ENCODE measurements at regions not wholly inside any gene's neighbourhood (a gene's known extent, or its start where the extent isn't known, plus 50 kb on each side); places are given as distances from the start of the nearest gene placed in this dataset.
"Not testable (repeated sequence)": the region's sequence is repeated elsewhere in the genome, so short reads cannot be mapped to it uniquely, and the experiment has no call there.

- DNase-seq = no peak
These were observed 921.8 kb upstream of the GJE1 start for GRCh38 chr6:141210901-141211300.

GRCh38 chr6:141209890-141210289, 922.8 kb upstream of the GJE1 start:
- DNase-seq = no peak

GRCh38 chr6:141208101-141208500, 924.6 kb upstream of the GJE1 start:
- DNase-seq = no peak

DNA sequence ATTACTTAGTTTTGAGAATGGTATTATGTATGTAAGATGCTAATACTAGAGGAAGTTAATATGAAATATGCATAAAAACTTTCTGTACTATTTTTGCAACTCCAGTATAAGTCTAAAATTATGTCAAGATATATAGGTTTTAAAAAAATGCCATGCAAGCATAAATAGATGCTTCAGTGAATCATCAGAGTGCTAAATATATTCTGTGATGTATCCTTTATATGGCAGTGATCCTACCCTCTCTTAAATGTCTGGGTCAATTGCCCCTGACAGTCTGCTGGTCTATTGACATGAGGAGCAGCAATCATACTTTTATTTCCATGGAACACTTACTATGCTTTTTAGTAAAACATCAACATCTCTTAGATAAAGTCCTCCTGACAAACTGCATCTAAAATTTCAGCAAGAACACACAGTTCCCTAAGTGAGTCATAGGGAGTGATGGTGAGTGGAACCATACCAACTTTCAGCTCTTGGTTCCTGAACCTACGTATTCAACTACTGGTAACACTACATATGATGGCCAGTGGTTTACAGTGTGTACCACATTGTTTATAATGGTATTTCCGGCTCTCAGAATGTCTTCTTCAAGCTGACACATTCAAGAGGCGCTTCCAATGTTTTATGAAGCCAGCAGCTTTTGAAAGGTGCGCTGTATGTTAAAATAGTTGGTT, 928.7 kb upstream of the GJE1 start:
- peak; percentile 58 for DNase-seq

- peak; percentile 72 for DNase-seq
These were observed 930.1 kb upstream of the GJE1 start for GRCh38 chr6:141202626-141203025.

DNA sequence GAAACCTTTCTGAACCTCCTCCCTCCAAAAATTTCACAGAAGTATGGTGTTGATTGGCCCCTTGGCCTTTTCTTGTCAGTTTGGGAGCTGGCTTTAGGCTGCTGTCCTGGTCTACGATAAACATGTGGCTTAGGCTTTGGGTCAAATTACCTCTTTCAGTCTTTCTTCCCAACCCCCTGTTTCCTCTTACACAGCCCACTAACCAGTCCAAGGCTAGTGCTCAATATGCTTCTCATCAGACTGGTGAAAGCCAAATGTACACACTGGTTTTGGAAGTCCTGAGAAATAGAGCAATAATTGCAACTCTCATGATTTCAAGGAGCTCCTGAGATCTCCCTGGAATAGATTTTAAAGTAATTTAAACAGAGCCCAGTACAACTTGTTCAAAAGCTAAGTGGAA, 933.7 kb upstream of the GJE1 start:
- DNase-seq = peak; percentile 31

DNA sequence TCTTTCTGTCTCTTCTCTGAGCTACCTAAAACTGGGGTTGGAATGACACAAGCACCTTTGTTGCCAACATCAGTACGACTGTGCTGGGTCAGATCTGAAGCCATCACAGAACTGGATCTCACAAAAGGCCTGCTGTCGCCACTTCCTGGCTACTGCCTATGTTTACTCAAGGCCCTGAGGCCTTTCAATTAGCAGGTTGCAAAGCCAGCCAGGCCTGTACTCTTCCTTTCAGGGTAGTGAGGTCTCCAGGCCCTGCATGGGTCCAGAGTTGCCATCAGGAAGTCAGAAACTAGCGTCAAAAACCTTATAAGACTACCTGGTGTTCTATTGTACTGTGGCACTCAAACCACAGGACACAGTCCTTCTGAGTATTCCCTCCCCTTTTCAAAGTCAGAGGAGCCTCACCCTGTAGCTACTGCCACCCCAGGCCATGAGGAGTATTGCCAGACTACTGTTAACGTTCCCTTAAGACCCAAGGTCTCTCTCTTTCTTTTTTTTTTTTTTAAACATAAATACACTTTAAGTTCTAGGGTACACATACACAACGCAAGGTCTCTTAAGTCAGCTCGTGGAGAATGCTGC, 937.4 kb upstream of the GJE1 start:
- no peak for DNase-seq

- DNase-seq = no peak
These were observed 949.4 kb upstream of the GJE1 start for GRCh38 chr6:141183368-141183767.

DNA sequence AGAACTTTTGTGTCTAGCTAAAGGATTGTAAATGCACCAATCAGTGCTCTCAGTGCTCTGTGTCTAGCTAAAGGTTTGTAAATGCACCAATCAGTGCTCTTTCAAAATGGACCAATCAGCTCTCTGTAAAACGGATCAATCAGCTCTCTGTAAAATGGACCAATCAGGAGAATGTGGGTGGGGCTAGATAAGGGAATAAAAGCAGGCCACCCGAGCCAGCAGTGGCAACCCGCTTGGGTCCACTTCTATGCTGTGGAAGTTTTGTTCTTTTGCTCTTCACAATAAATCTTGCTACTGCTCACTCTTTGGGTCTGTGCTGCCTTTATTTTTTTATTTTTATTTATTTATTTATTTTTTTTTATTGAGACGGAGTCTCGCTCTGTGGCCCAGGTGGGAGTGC, 957.3 kb upstream of the GJE1 start:
- not testable (repeated sequence) for DNase-seq

GRCh38 chr6:141174932-141175331, 957.8 kb upstream of the GJE1 start:
- DNase-seq = no peak

GRCh38 chr6:141173529-141173928, 959.2 kb upstream of the GJE1 start:
- no peak for DNase-seq

DNA sequence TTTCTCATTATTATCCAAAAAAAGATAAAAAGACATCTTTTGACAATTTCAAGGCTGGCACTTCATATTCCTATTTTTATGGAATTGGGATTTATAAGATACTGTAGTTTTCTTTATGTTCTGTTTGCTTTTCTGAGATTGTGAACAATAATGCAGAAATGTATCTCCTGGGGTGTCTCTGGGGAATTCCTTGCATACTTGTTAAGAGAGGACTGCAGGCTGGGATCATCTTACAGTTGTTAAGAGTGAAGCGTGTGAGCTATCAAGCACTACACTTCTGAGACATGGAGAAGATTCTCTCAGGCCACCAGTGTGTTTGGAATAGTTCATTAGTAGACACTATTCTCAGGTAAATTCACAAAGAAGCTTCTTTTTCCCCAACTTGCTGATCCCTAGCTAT, 963.3 kb upstream of the GJE1 start:
- peak; percentile 94 for DNase-seq

- DNase-seq = no peak
These were observed 964.8 kb upstream of the GJE1 start for GRCh38 chr6:141167945-141168344.

DNA sequence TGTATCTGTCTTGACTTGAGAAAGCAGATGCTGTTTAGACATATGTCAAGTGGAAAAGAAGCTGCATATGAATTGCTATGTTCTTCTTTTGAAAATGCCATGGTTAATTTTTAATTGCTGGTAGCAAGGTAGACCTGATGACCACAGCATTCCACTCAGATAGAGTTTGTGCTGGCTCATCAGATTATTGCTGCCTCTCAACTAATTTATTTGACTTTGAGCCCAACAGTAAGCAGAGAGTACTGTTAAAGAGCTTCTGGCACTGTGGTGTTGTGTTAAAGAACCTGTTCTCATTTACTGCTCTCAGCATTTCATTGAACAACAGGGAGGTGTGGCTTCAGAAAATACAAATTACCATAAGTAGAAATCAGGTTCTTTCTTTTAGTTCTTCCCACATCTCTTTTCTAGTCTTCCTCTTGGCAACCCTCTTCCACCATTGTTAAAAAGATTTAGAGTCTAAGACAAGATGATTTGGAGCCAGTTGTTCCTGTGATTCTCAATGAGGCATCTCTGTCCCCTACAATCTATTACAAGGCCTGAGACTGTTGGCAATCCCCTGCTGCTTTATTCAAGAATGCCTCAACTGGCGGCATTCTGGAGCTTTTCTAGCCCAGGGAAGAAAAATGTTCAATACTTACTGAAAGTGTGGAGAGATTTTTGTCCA, 967.6 kb upstream of the GJE1 start:
- no peak for DNase-seq

- DNase-seq = no peak
These were observed 968.5 kb upstream of the GJE1 start for GRCh38 chr6:141164042-141164743.

DNA sequence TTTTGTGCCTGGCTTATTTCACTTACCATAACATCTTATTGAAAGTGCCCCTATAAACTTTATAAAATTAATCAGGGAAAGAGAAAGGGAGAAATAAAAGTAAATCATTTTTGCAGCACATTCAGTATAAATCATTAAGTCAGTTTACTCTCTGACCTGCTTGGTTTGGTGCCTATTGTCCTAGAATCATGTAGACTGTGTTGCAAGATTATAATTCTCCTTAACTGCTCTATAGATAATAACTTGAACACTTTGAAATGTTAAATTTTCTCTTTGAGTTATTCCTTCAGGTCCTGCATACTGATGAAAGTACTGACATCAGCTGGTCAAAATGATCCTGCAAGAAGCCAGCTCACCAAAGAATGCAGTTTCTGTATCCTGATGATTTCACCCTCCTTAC, 969.6 kb upstream of the GJE1 start:
- DNase-seq = no peak

DNA sequence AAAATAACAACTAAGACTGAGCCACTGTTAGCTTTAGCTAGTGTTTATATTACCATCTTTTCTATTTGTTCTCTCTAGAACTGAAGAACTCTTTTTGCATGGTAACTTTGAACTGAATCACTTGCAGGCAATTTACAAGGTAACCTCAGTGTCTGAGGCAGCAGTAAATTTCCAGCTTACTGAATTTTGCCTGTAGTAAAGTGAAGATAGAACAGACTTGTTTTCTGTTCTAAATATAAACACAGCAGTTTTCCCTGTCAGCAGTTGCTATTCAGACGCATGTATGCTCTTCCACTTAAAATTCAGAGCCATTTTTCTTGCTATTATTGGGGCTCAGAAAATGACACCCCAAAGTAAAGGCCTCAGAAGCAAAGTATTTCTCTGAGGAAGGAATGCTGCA, 974.0 kb upstream of the GJE1 start:
- no peak for DNase-seq

DNA sequence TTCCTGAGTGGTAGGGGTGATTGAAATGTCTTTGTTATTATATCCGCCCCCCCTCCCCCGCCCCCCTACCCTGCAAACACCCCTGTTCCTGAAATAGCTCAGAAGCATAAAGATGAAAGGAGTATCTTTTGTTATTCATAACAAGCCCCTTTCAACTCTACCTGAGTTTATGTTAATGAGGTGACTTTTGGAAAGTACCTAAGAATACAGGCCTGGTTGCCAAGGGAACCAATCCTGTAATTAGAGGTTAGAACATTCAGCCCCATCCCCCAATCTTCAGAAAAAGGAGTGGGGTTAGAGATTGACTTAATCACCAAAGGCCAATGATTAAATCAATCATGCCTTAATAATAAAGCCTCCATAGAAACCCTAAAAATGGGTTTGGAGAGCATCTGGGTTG, 979.2 kb upstream of the GJE1 start:
- no peak for DNase-seq

DNA sequence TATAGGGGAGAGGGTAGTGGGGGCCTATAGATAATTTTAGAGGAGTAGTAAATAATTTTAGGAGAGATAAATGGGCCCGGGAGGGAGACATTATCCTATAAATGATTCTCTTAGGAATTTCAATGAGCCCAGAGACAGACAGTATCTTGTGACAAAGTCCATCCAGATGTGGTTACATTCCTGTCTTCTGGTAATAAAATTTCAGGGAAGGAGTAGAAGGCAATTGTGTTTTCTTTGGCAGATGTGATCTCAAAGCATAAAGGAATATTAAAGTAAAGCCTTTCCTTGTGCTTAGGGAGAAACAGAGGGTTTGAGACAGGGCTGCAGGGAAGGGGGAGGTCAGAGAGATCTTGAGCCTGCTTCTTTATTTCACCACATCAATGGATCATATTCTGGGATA, 979.8 kb upstream of the GJE1 start:
- DNase-seq = peak; percentile 49

- DNase-seq = no peak
These were observed 980.9 kb upstream of the GJE1 start for GRCh38 chr6:141151710-141152417.

DNA sequence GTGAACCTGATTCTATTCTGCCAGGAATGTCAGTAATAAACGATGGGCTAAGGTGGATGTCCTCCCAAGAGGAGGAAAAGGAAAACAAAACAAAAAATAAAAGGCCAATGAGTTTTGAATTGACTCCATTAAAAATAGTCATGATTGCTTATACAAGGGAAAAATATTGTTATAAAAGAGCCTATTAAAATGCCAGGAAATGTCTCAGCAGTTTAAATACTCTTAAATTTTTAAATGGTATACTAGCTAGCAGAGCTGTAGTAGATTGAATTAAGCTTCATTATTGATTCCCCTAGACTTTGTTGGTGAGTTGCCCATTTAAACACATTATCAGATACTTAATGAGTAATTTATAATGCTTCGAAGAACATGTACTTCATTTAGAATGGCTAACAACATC, 990.9 kb upstream of the GJE1 start:
- DNase-seq = no peak

- no peak for DNase-seq
These were observed 991.8 kb upstream of the GJE1 start for GRCh38 chr6:141140905-141141304.

DNA sequence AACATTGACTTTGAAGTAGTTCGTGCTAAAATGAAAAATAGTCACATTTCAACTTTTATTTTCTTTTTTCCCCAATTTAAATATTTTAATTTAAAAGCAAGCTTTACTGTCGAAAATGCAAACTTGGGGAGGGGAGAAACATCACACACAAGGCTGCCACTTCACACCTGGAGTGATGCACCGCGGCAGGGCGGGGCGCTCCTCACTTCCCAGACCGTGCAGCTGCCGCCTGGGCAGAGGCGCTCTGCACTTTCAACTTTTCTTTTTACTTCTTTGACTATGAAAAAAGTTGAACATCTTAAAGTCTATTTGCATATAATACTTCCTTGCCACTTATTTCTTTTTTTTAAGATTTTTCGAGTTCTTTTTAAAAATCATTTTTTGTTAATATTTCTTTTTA, 993.3 kb upstream of the GJE1 start:
- DNase-seq = no peak

Measured in fibroblast of skin of right biceps (primary cell).